ENCODE measurements at regions not wholly inside any gene's neighbourhood (a gene's known extent, or its start where the extent isn't known, plus 50 kb on each side); places are given as distances from the start of the nearest gene placed in this dataset.

GRCh38 chr5:27511061-27511460 lies 472.7 kb upstream of the CDH9 start:
- no peak for DNase-seq

- no peak for DNase-seq
Observed at GRCh38 chr5:27503813-27504212, 465.4 kb upstream of the CDH9 start.

- DNase-seq, result no peak
Observed at GRCh38 chr5:27502236-27502635, 463.9 kb upstream of the CDH9 start.

GRCh38 chr5:27497491-27497890 lies 459.1 kb upstream of the CDH9 start:
- DNase-seq, result no peak

GRCh38 chr5:27494887-27495286 lies 456.5 kb upstream of the CDH9 start:
- no peak for DNase-seq

GRCh38 chr5:27491746-27492439 lies 453.5 kb upstream of the CDH9 start:
- no peak for DNase-seq

DNA sequence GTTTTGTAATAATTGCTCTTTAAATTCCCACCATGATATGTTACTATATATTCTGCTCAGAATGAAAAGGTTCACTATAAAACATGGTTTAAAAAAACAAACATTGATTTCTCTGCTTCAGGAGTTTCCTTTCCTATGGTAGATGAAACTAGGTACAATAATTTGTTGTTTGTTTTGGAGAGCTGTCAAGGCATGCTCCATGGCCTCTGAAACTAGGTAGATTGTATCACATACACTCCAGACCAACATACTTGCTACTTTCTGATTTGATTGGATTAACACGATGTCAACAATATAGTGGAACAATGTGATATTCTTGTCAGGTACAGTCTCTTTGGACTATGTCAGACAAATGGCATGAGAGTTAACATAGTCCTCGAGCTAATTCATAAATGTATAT lies 452.7 kb upstream of the CDH9 start:
- DNase-seq, result no peak

- no peak for DNase-seq
Observed at GRCh38 chr5:27489701-27490100, 451.3 kb upstream of the CDH9 start.

DNA sequence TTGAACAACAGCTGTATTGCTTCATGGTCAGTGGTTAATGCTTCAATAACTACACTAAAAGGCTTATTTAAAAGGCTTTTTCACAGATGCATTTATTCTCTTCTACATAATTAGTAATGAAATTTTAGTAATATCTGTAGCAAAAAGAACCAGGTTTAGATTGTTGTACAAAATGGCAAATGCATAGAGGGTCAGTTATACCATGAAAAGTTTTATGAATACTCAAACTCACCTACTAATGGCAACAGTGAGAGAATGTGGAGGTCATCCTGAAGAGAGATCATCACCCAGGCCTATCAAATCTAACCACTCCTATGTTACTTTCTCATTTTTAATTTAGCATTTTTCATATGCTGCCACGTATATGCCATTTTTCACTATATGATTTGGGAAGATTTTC lies 444.3 kb upstream of the CDH9 start:
- no peak for DNase-seq

DNA sequence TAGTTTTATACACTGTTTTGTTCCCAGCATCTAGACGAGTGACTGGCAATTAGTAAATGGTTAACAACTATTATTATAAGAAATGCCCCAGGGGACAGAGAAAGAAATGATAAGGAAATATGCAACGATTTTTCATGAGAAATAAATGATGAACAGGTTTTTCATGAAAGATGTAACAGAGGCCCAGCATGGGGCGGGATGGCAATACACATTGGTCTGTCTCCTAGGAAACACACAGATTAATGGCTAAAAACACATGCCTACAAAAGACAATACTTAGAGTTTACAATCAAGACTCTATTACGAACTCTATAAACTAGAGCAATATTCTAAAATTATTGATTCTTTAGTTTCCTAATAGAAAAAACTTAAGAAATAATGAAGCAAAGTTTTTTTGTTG lies 441.5 kb upstream of the CDH9 start:
- DNase-seq, result no peak

GRCh38 chr5:27477550-27477949 lies 439.2 kb upstream of the CDH9 start:
- no peak for DNase-seq

- no peak for DNase-seq
Observed at GRCh38 chr5:27476356-27476988, 438.1 kb upstream of the CDH9 start.

- no peak for DNase-seq
Observed at GRCh38 chr5:27475063-27475462, 436.7 kb upstream of the CDH9 start.

- DNase-seq, result no peak
Observed at GRCh38 chr5:27474395-27474794, 436.0 kb upstream of the CDH9 start.

DNA sequence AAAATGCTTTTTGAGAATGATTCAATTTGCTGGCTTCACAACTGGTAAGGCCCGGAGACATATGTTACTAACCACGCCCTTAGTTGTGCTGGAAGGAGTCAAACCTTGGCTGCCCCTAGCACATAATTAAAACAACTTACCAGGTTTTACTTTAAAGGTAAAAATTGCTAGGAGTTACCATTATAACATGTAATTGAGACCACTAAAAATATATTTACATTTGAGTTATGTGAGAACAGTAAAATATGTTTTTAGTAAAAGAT lies 435.6 kb upstream of the CDH9 start:
- DNase-seq, result no peak

DNA sequence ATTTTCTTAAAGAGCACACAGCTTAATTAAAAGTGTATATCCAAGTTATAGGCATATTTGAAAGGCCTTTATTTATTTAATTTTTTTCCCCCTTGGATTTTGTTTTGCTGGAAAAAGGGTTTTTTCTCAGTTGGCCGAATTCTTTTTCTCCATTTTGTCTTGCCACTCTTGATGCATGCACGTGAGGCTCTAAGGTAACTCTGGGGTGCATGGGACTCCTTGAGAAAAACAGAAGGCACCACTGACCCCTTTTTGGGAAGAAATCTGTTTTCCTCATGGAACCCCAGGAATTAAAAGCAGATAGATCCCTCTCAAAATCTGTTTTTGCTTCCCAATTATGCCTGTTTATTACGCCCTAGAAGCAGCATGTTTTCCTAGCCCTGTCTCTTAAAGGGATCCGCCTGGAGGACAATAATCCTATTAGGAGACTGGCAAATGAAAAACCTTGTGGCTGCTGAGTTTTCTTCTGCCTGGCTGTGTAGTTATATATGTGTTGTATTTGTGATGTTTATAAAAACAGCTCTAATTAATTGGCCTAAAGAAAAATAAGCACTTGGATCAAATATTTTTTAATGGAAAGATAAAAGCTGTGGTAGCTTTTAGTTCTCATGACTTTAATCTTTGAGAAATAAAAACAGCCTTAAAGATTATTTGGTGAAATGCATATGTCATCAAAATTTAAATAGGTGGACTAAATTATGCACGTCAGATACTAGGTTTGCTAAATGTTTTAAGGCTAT lies 435.1 kb upstream of the CDH9 start:
- DNase-seq, result no peak

DNA sequence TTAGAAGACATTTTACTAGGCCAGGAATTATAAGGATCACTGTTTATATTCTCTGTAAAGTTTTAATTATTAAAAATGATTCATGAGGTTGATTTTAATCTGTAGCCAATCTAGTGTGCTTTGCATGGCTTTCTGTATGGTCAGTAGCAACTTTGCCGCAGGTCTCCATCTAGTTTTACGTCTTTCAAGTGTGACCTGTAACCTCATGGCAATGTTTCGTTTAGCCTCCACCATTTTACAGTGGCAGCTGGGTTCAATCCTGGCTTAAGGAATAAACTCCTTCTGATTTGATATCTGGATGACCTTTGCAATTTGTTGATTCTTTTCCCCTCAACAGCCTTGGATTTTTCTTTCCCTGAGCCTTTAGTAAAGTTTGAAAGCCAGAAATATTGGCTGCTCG lies 434.5 kb upstream of the CDH9 start:
- no peak for DNase-seq

DNA sequence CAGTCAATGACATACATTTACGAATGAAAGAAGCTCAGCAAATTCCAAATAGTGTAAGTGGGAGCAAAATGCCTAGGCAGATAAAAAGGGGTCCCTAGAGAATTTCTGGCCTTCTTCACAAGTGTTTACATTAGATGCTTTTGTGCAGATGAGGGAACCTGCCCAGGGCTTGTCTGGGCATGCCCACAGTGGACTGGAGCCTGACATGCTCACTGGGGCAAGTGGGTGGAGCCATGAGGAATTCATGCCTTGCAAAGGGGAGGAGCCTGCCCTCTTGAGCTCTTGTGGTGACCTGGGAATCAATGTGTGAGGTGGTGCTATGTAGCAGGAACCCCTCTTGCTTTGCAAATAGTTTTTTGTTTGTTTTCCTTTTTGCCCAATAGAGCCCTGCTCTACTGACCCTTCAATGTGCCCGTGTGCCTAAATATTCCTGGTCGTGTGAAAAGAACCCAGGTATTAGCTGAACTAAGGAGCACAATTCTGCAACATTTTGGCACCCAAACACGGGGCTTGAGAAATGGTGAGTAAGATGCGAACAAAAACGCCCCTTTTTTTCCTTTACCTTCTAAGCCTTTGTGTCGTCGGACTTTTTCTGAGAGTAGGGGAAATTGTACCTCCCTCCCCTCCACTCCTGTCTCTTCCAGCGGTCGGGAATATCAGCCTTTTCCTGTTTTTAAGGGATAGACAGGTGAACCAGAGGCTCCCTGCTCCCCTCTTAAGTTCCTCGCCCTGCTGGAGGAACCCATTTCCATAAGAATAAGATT lies 433.8 kb upstream of the CDH9 start:
- no peak for DNase-seq

- DNase-seq, result no peak
Observed at GRCh38 chr5:27466959-27467358, 428.6 kb upstream of the CDH9 start.

GRCh38 chr5:27465140-27465539 lies 426.8 kb upstream of the CDH9 start:
- no peak for DNase-seq

- no peak for DNase-seq
Observed at GRCh38 chr5:27463446-27464149, 425.2 kb upstream of the CDH9 start.

- DNase-seq, result no peak
Observed at GRCh38 chr5:27462936-27463335, 424.6 kb upstream of the CDH9 start.

- DNase-seq, result no peak
Observed at GRCh38 chr5:27458287-27458686, 419.9 kb upstream of the CDH9 start.
